H1 (cell line): ENCODE measurements at regions not wholly inside any gene's neighbourhood (a gene's known extent, or its start where the extent isn't known, plus 50 kb on each side); places are given as distances from the start of the nearest gene placed in this dataset.

Source experiments
- CTCF ChIA-PET: fragments of 300-600 bp; sonication (Branson Sonifier 250); formaldehyde crosslinking; loops from one replicate; lab custom pipeline; 2021; ENCODE audit not compliant: partially characterized antibody; lab: Charles Lee
- POLR2A ChIA-PET: fragments of 300-600 bp; sonication (Branson Sonifier 250); formaldehyde crosslinking; loops from one replicate; lab custom pipeline; 2021; ENCODE audit warnings: inconsistent platforms; ENCODE audit not compliant: partially characterized antibody; lab: Charles Lee
- DNase-seq, 2 experiments: peaks; one replicate each; pipeline versions ENCODE4 v3.0.0 to v3.0.0-alpha.2; 2010 to 2022; ENCODE audit warnings: low spot score in 2 of 2, low read depth in 1 of 2, mixed read lengths in 1 of 2
- FAIRE-seq: peaks from 2 replicates; lab custom pipeline; 2011; peaks lifted over from hg19 to GRCh38; lab: Jason Lieb, UNC
- H2AFZ ChIP-seq: 2 replicates; pipeline ENCODE4 v1.8.1; 2012; ENCODE audit warnings: low read length, inconsistent platforms
- H2AK5ac ChIP-seq: 2 replicates; pipeline ENCODE4 v1.6.1; 2013; ENCODE audit warnings: low read depth, low read length
- H2BK120ac ChIP-seq: replicated peaks from 2 replicates; pipeline ENCODE3; 2013; ENCODE audit warnings: low read depth, low read length, inconsistent platforms
- H2BK12ac ChIP-seq: 2 replicates; pipeline ENCODE4 v1.6.1; 2013; ENCODE audit warnings: low read depth, low read length
- H2BK15ac ChIP-seq: 2 replicates; pipeline ENCODE4 v1.6.1; 2013; ENCODE audit warnings: low read length
- H2BK20ac ChIP-seq: 2 replicates; pipeline ENCODE4 v1.6.1; 2013; ENCODE audit warnings: low read length
- H2BK5ac ChIP-seq: 2 replicates; pipeline ENCODE4 v1.6.1; 2013; ENCODE audit warnings: low read depth, low read length
- H3K14ac ChIP-seq: 2 replicates; pipeline ENCODE4 v1.6.1; 2013; ENCODE audit warnings: inconsistent platforms; ENCODE audit not compliant: insufficient read length
- H3K18ac ChIP-seq: 2 replicates; pipeline ENCODE4 v1.6.1; 2013; ENCODE audit warnings: low read length; ENCODE audit errors: extremely low read depth
- H3K23ac ChIP-seq: 2 replicates; pipeline ENCODE4 v1.6.1; 2013; ENCODE audit warnings: inconsistent platforms; ENCODE audit not compliant: insufficient read length
- H3K23me2 ChIP-seq: 2 replicates; pipeline ENCODE4 v1.6.1; 2013; ENCODE audit warnings: low read depth, low read length
- H3K27ac ChIP-seq: 2 replicates; pipeline ENCODE4 v1.6.1; 2011; ENCODE audit warnings: low read depth, low read length, inconsistent platforms
- H3K27me3 ChIP-seq, 4 experiments: replicated peaks in 1 of 4; 1 replicate in 1 of 4; 2 replicates in 3 of 4; pipeline versions ENCODE4 v1.6.1 to v1.8.1; 2011 to 2013; ENCODE audit warnings: low read length in 3 of 4, mild to moderate bottlenecking in 3 of 4, inconsistent platforms in 2 of 4, mixed read lengths in 2 of 4, moderate library complexity in 1 of 4; ENCODE audit not compliant: control insufficient read depth in 3 of 4, insufficient read depth in 3 of 4; ENCODE audit errors: extremely low read depth in 1 of 4
- H3K36me3 ChIP-seq, 4 experiments: 2 replicates each; pipeline versions ENCODE4 v1.6.1 to v1.8.1; 2011 to 2013; ENCODE audit warnings: mild to moderate bottlenecking in 4 of 4, low read length in 3 of 4, moderate library complexity in 2 of 4, control low read depth in 1 of 4, inconsistent platforms in 1 of 4; ENCODE audit not compliant: insufficient read depth in 4 of 4, control insufficient read depth in 2 of 4
- H3K4ac ChIP-seq: replicated peaks from 2 replicates; pipeline ENCODE3; 2013; ENCODE audit warnings: low read length, low read depth, mixed read lengths, inconsistent platforms; ENCODE audit not compliant: insufficient read length
- H3K4me1 ChIP-seq, 4 experiments: replicated peaks in 1 of 4; 1 replicate in 1 of 4; 2 replicates in 3 of 4; pipeline versions ENCODE4 v1.6.1 to v1.8.1; 2011 to 2013; ENCODE audit warnings: low read length in 3 of 4, inconsistent platforms in 2 of 4, mixed read lengths in 1 of 4; ENCODE audit not compliant: insufficient read depth in 4 of 4, control insufficient read depth in 3 of 4
- H3K4me2 ChIP-seq, 2 experiments: 2 replicates each; pipeline versions ENCODE4 v1.6.1 to v1.8.1; 2011 to 2013; ENCODE audit warnings: low read depth in 2 of 2, low read length in 2 of 2, control low read depth in 1 of 2, inconsistent platforms in 1 of 2, mild to moderate bottlenecking in 1 of 2; ENCODE audit not compliant: insufficient read depth in 1 of 2
- H3K4me3 ChIP-seq, 4 experiments: fragments of 200-600, 300-600 bp in 1 of 4; sonication (generic), shearing (Covaris generic), sonication (Bioruptor Twin) in 1 of 4; 2 replicates each; pipeline versions ENCODE4 v1.5.1 to v1.8.1; 2011 to 2016; ENCODE audit warnings: low read length in 4 of 4, low read depth in 3 of 4, control low read depth in 2 of 4, inconsistent platforms in 2 of 4, mild to moderate bottlenecking in 2 of 4, mixed read lengths in 1 of 4, moderate library complexity in 1 of 4; ENCODE audit not compliant: insufficient read depth in 2 of 4; ENCODE audit errors: extremely low read depth in 1 of 4
- H3K56ac ChIP-seq: replicated peaks from 2 replicates; pipeline ENCODE3; 2013; ENCODE audit warnings: low read depth, mild to moderate bottlenecking, mixed read lengths, low read length, inconsistent platforms; ENCODE audit not compliant: insufficient read length
- H3K79me1 ChIP-seq: 2 replicates; pipeline ENCODE4 v1.6.1; 2013; ENCODE audit warnings: low read depth, low read length, control low read depth
- H3K79me2 ChIP-seq, 2 experiments: 2 replicates each; pipeline versions ENCODE4 v1.6.1 to v1.8.1; 2012 to 2013; ENCODE audit warnings: low read length in 2 of 2, mild to moderate bottlenecking in 2 of 2, inconsistent platforms in 1 of 2; ENCODE audit not compliant: insufficient read depth in 2 of 2, control insufficient read depth in 1 of 2
- H3K9ac ChIP-seq, 4 experiments: replicated peaks in 1 of 4; 1 replicate in 1 of 4; 2 replicates in 3 of 4; pipeline versions ENCODE4 v1.6.1 to v1.8.1; 2011 to 2013; ENCODE audit warnings: low read depth in 3 of 4, low read length in 3 of 4, control low read depth in 2 of 4, mild to moderate bottlenecking in 2 of 4, moderate library complexity in 2 of 4, inconsistent platforms in 1 of 4; ENCODE audit errors: extremely low read depth in 1 of 4
- H3K9me3 ChIP-seq, 2 experiments: 2 replicates each; pipeline versions ENCODE4 v1.6.1 to v1.8.1; 2012 to 2013; ENCODE audit warnings: mild to moderate bottlenecking in 2 of 2, moderate library complexity in 2 of 2, control low read depth in 1 of 2, inconsistent platforms in 1 of 2, low read depth in 1 of 2, low read length in 1 of 2, mixed read lengths in 1 of 2; ENCODE audit not compliant: insufficient read depth in 2 of 2
- H4K20me1 ChIP-seq, 2 experiments: replicated peaks in 1 of 2; 2 replicates each; pipeline versions ENCODE3 to v1.8.1; 2011 to 2013; ENCODE audit warnings: inconsistent platforms in 2 of 2, low read length in 2 of 2, mild to moderate bottlenecking in 1 of 2; ENCODE audit not compliant: insufficient read depth in 2 of 2, control insufficient read depth in 1 of 2
- H4K5ac ChIP-seq: 2 replicates; pipeline ENCODE4 v1.6.1; 2013; ENCODE audit warnings: low read length, low read depth, mixed read lengths, inconsistent platforms; ENCODE audit not compliant: insufficient read length
- H4K8ac ChIP-seq: 2 replicates; pipeline ENCODE4 v1.8.0; 2013; ENCODE audit warnings: mild to moderate bottlenecking, moderate library complexity, low read length, inconsistent platforms; ENCODE audit not compliant: insufficient read depth; ENCODE audit errors: extremely low read depth
- H4K91ac ChIP-seq: replicated peaks from 2 replicates; pipeline ENCODE3; 2013; ENCODE audit warnings: low read length, mixed read lengths, inconsistent platforms; ENCODE audit not compliant: insufficient read length
- ASH2L ChIP-seq: fragments of 200-600, 300-600 bp; sonication (generic); IDR thresholded peaks from one replicate; pipeline ENCODE4 v1.7.1; 2017; ENCODE audit warnings: low read length
- CHD2 ChIP-seq: IDR thresholded peaks from 2 replicates; pipeline ENCODE4 v1.6.1; 2012; ENCODE audit warnings: low read length, improper control_type of control experiment
- CREB1 ChIP-seq: IDR thresholded peaks from 2 replicates; pipeline ENCODE4 v1.6.1; 2012; ENCODE audit warnings: inconsistent platforms
- HDAC2 ChIP-seq, 2 experiments: fragments of 300-600 bp in 1 of 2; sonication (generic) in 1 of 2; IDR thresholded peaks; 2 replicates each; pipeline ENCODE4 v1.6.1; 2011 to 2012; ENCODE audit warnings: low read depth in 2 of 2, low read length in 2 of 2, mild to moderate bottlenecking in 2 of 2, moderate library complexity in 2 of 2, borderline replicate concordance in 1 of 2, inconsistent platforms in 1 of 2
- MAX ChIP-seq: IDR thresholded peaks from 2 replicates; pipeline ENCODE4 v1.6.1; 2012; ENCODE audit warnings: inconsistent platforms
- NANOG ChIP-seq: IDR thresholded peaks from 2 replicates; pipeline ENCODE4 v1.6.1; 2011; ENCODE audit warnings: low read length, low read depth, mild to moderate bottlenecking, inconsistent platforms; ENCODE audit not compliant: insufficient read depth, poor library complexity, severe bottlenecking
- POLR2AphosphoS5 ChIP-seq: IDR thresholded peaks from 2 replicates; pipeline ENCODE4 v1.6.1; 2011; ENCODE audit warnings: low read depth, low read length
- SIN3A ChIP-seq, 2 experiments: IDR thresholded peaks in 1 of 2; conservative IDR thresholded peaks in 1 of 2; 2 replicates each; pipeline ENCODE4 v1.6.1; 2011 to 2012; ENCODE audit warnings: low read length in 2 of 2, improper control_type of control experiment in 1 of 2, low read depth in 1 of 2, mild to moderate bottlenecking in 1 of 2
- SIRT6 ChIP-seq: IDR thresholded peaks from one replicate; pipeline ENCODE4 v1.7.1; 2012; ENCODE audit warnings: low read length, inconsistent platforms
- WGBS, 2 experiments: shearing (Covaris generic) in 1 of 2; methylation state at CpG; one replicate each; pipeline versions ENCODE4 v1.1.6 to v1.1.7; 2013 to 2015; ENCODE audit warnings: low lambda C conversion rate in 2 of 2, mixed read lengths in 2 of 2, inconsistent platforms in 1 of 2, low coverage in 1 of 2, missing lambda C conversion rate in 1 of 2; ENCODE audit not compliant: insufficient replicate concordance in 2 of 2, insufficient coverage in 1 of 2, insufficient read length in 1 of 2; ENCODE audit errors: extremely low coverage in 1 of 2, missing lambda C conversion rate in 1 of 2; 5-methylcytosine and 5-hydroxymethylcytosine counted together
- TF ChIP-seq, protein P1 (sequence below): IDR thresholded peaks from 2 replicates; pipeline ENCODE4 v1.6.1; 2011; ENCODE audit warnings: low read length, improper control_type of control experiment
- TF ChIP-seq, protein P2 (sequence below): IDR thresholded peaks from 2 replicates; pipeline ENCODE4 v1.6.1; 2011; ENCODE audit warnings: low read depth, mild to moderate bottlenecking, low read length; ENCODE audit not compliant: insufficient read depth

- Histone ChIP-seq H3K4me2 (no peak overlapping the region), H3K14ac (no peak overlapping the region), H3K23me2 (no peaks in the 10 kb centered on the region), H2BK15ac (no peak overlapping the region), H2AFZ (no peak overlapping the region), H3K4ac (no peak overlapping the region), H3K27me3 (no peaks in the 10 kb centered on the region), H3K4me1 (no peaks in the 10 kb centered on the region; a peak in 1 of 7 replicates), H2BK12ac (no peak overlapping the region), H4K20me1 (no peaks in the 10 kb centered on the region), H3K4me3 (no peak overlapping the region), H2BK5ac (no peak overlapping the region), H3K9me3 (no peaks in the 10 kb centered on the region), H4K5ac (no peak overlapping the region), H3K79me2 (no peaks in the 10 kb centered on the region), H3K56ac (no peak overlapping the region), H3K18ac (no peak overlapping the region), H3K23ac (no peak overlapping the region), H3K79me1 (no peaks in the 10 kb centered on the region), H3K36me3 (no peaks in the 10 kb centered on the region), H4K91ac (no peak overlapping the region), H4K8ac (no peak overlapping the region), H2AK5ac (no peak overlapping the region), H3K9ac (no peak overlapping the region), H3K27ac (no peak overlapping the region), H2BK120ac (no peak overlapping the region), H2BK20ac (no peak overlapping the region)
- FAIRE-seq (no peak), DNase-seq (no peak)
- ChIA-PET POLR2A (no interaction called here), CTCF (no interaction called here)
- 92% methylated on average over 16 of the region's 16 CpGs; no CpG with 5 or more reads in 1 of the 2 experiments for WGBS, 2 experiments
- TF ChIP-seq SIRT6 (no peak), CREB1 (no peak), MAX (no peak), HDAC2 (IDR thresholded peaks at IDR 0.05; ENCODE audit: borderline replicate concordance in 1 of 2, low read depth in 2 of 2, low read length in 2 of 2) (no peak), SIN3A (conservative IDR thresholded peaks at IDR 0.05 in 1 of 2, IDR thresholded peaks at IDR 0.05 in 1 of 2; ENCODE audit: low read depth in 1 of 2, low read length in 2 of 2) (no peak), POLR2AphosphoS5 (no peak), ASH2L (no peak), CHD2 (no peak), NANOG (no peak)
- TF ChIP-seq, protein P1, sequence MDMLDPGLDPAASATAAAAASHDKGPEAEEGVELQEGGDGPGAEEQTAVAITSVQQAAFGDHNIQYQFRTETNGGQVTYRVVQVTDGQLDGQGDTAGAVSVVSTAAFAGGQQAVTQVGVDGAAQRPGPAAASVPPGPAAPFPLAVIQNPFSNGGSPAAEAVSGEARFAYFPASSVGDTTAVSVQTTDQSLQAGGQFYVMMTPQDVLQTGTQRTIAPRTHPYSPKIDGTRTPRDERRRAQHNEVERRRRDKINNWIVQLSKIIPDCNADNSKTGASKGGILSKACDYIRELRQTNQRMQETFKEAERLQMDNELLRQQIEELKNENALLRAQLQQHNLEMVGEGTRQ, result no peak
- TF ChIP-seq, protein P2, sequence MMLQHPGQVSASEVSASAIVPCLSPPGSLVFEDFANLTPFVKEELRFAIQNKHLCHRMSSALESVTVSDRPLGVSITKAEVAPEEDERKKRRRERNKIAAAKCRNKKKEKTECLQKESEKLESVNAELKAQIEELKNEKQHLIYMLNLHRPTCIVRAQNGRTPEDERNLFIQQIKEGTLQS, result no peak
Measured at GRCh38 chr21:17462276-17462981, 50.4 kb upstream of the CXADR start.
